ENCODE measurements at regions not wholly inside any gene's neighbourhood (a gene's known extent, or its start where the extent isn't known, plus 50 kb on each side); places are given as distances from the start of the nearest gene placed in this dataset.

- no peak overlapping the region for H3K9ac ChIP-seq (ENCODE audit: low read depth in 1 of 2, low read length in 2 of 2)
- DNase-seq (ENCODE audit: low spot score): no peak
- H3K27me3 ChIP-seq (ENCODE audit: control insufficient read depth in 4 of 4, insufficient read depth in 4 of 4, low read length in 3 of 4): no peaks in the 10 kb centered on the region
- H3K4me3 ChIP-seq (ENCODE audit: low read depth in 1 of 3, low read length in 3 of 3): no peak overlapping the region
- H3K36me3 ChIP-seq (ENCODE audit: control insufficient read depth in 4 of 4, insufficient read depth in 3 of 4, low read depth in 1 of 4, low read length in 3 of 4): no peaks in the 10 kb centered on the region
- 64% methylated on average over 5 of the region's 5 CpGs for WGBS
- no peak for TF ChIP-seq YY1 (IDR thresholded peaks at IDR 0.05)
- TF ChIP-seq FOXA2 (IDR thresholded peaks at IDR 0.05): no peak
- TF ChIP-seq GABPA (IDR thresholded peaks at IDR 0.05 in 1 of 2, conservative IDR thresholded peaks at IDR 0.05 in 1 of 2): no peak
- no peak for TF ChIP-seq ZBTB33 (IDR thresholded peaks at IDR 0.05)
- TF ChIP-seq EGR1 (IDR thresholded peaks at IDR 0.05; ENCODE audit: low read depth in 2 of 2): no peak
- no peak for TF ChIP-seq FOXA1 (IDR thresholded peaks at IDR 0.05)
- TF ChIP-seq TAF1 (conservative IDR thresholded peaks at IDR 0.05): no peak
- TF ChIP-seq RAD21 (IDR thresholded peaks at IDR 0.05): no peak
- no peak for TF ChIP-seq SP1 (IDR thresholded peaks at IDR 0.05)
- TF ChIP-seq ATF3 (IDR thresholded peaks at IDR 0.05): no peak
- TF ChIP-seq RXRA (IDR thresholded peaks at IDR 0.05): no peak
- no peak for TF ChIP-seq HNF4G (IDR thresholded peaks at IDR 0.05)
- no peak for TF ChIP-seq REST (IDR thresholded peaks at IDR 0.05)
- no peak for TF ChIP-seq MAX (IDR thresholded peaks at IDR 0.05)
- no peak for TF ChIP-seq NR2F2 (IDR thresholded peaks at IDR 0.05)
- H3K9me3 ChIP-seq (ENCODE audit: control insufficient read depth in 4 of 4, low read length in 3 of 4): no peaks in the 10 kb centered on the region
- no peaks in the 10 kb centered on the region for H3K4me1 ChIP-seq (ENCODE audit: control insufficient read depth in 4 of 4, insufficient read depth in 4 of 4, low read length in 3 of 4)
- no peak overlapping the region for H3K27ac ChIP-seq (ENCODE audit: low read depth in 1 of 2, low read length in 2 of 2)
Measured at GRCh38 chr1:106926803-106927582, 129.5 kb upstream of the PRMT6 start.

- H3K27ac ChIP-seq (ENCODE audit: low read depth in 1 of 2, low read length in 2 of 2): no peak overlapping the region
- no peak overlapping the region for H3K4me3 ChIP-seq (ENCODE audit: low read depth in 1 of 3, low read length in 3 of 3)
- H3K27me3 ChIP-seq (ENCODE audit: control insufficient read depth in 4 of 4, insufficient read depth in 4 of 4, low read length in 3 of 4): no peaks in the 10 kb centered on the region
- H3K36me3 ChIP-seq (ENCODE audit: control insufficient read depth in 4 of 4, insufficient read depth in 3 of 4, low read depth in 1 of 4, low read length in 3 of 4): no peaks in the 10 kb centered on the region
- no peaks in the 10 kb centered on the region for H3K4me1 ChIP-seq (ENCODE audit: control insufficient read depth in 4 of 4, insufficient read depth in 4 of 4, low read length in 3 of 4)
- TF ChIP-seq REST (IDR thresholded peaks at IDR 0.05): no peak
- TF ChIP-seq HNF4G (IDR thresholded peaks at IDR 0.05): no peak
- no peak for DNase-seq (ENCODE audit: low spot score)
- no peak overlapping the region for H3K9ac ChIP-seq (ENCODE audit: low read depth in 1 of 2, low read length in 2 of 2)
- H3K9me3 ChIP-seq (ENCODE audit: control insufficient read depth in 4 of 4, low read length in 3 of 4): no peaks in the 10 kb centered on the region
- WGBS: 57% methylated on average over 3 of the region's 3 CpGs
Measured at GRCh38 chr1:106937104-106937503, 119.4 kb upstream of the PRMT6 start.

Data from liver (tissue), 7 donors.